GM13976 (cell line): ENCODE measurements at regions not wholly inside any gene's neighbourhood (a gene's known extent, or its start where the extent isn't known, plus 50 kb on each side); places are given as distances from the start of the nearest gene placed in this dataset.

Experiments used
- DNase-seq: peaks from one replicate; pipeline ENCODE4 v3.0.0; 2012; ENCODE audit warnings: low spot score
- in situ Hi-C: fragments of 300-500 bp; cut with MboI; formaldehyde crosslinking; loops from one replicate; pipeline ENCODE4 v1.12.0; 2022; ENCODE audit warnings: low sequenced_read_pairs, mixed read lengths, inconsistent platforms; ENCODE audit not compliant: unreplicated experiment
- TF ChIP-seq, protein P1 (sequence below): IDR thresholded peaks from 2 replicates; pipeline ENCODE4 v1.5.1; 2012; ENCODE audit warnings: borderline replicate concordance, mild to moderate bottlenecking; ENCODE audit not compliant: insufficient read depth; ENCODE audit errors: extremely low read depth, missing control alignments, control extremely low read depth

DNA sequence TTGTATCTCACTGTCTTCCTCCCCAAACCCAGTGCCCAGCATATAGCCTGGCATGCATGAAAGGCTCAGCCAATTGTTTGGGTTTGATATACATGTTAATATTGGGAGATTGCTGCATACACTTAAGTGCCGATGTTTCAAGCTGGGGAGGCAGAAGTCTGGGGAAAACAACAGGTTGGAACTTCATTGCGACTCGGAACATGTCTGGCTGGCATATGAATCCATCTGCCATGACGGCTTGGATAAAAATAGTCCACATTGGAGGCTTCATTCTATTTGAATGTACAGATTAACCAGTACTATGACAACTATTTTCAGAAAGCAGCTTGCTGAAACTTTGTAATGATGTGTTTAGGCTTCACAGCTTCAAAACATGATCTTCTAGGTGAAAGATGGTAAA lies 261.0 kb downstream of the CDH26 start:
- TF ChIP-seq, protein P1, sequence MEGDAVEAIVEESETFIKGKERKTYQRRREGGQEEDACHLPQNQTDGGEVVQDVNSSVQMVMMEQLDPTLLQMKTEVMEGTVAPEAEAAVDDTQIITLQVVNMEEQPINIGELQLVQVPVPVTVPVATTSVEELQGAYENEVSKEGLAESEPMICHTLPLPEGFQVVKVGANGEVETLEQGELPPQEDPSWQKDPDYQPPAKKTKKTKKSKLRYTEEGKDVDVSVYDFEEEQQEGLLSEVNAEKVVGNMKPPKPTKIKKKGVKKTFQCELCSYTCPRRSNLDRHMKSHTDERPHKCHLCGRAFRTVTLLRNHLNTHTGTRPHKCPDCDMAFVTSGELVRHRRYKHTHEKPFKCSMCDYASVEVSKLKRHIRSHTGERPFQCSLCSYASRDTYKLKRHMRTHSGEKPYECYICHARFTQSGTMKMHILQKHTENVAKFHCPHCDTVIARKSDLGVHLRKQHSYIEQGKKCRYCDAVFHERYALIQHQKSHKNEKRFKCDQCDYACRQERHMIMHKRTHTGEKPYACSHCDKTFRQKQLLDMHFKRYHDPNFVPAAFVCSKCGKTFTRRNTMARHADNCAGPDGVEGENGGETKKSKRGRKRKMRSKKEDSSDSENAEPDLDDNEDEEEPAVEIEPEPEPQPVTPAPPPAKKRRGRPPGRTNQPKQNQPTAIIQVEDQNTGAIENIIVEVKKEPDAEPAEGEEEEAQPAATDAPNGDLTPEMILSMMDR: no peak
- no peak for DNase-seq
- in situ Hi-C loops: no loop called here

DNA sequence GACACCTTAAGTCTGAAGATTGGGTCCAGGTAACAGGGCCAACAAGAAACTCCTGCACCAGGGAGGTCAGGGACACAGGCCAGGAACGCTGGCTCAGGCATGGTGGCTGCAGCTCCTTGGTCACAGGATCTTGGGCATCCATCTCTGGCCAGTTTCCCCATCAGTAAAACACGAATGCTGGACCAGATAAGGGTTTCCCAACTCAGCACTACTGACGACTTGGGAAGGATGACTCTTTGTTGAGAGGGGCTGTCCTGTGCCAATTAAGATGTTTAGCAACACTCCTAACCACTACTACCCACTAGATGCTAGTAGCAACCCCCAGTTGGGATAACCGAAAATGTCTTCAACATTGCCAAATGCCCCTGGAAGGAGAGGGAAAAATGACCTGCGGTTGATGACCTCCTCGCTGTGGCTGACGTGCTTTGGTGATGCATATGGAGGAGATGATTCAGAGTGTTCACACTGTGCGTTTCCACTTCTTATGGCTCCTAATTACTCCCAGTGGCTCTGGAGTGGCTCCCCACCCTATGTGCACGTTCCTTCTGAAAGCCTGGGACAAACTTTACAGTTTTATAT lies 261.9 kb downstream of the CDH26 start:
- no peak for DNase-seq
- in situ Hi-C loops: no loop called here

DNA sequence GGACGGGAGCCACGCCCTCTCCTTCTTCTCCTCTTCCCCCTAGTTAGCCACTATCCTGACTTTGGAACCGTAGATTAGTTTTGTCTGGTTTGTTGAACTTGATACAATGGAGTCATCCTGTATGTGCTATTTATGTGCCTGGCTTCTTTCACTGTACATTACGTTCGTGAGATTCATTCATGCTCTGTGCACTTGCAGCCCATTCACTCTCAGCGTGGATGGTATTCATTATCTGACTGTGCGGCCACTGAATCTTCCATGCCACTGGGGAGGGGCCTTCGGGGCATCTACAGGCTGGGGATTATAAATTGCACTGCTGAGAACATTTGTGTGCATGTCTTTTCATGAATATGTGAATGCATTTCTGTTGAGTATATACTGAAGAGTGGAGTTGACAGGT lies 262.5 kb downstream of the CDH26 start:
- TF ChIP-seq, protein P1: no peak
- DNase-seq: no peak
- in situ Hi-C loops: no loop called here

More for the DNA sequence above, 261.9 kb downstream of the CDH26 start:
- TF ChIP-seq, protein P1: no peak

DNA sequence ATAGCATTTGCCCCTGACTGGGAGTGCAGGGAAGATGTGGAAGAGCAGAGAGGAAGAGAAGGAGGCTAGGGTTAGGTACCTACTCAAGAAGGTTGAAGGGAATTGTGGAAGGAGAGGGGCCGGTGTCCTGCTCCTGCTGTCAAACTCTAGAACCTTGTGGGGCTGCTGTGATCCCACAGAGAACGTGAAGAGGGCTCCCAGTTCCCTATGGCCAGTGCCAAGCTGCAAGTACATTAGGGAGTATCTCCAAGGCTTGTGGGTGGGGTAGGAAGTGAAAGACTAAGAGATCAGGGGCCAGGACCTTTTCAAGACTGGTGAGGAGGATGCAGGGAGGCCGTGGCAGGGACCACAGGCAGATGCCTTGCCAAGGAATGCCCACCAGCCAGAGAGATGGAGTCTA lies 263.4 kb downstream of the CDH26 start:
- TF ChIP-seq, protein P1: no peak
- in situ Hi-C loops: no loop called here
- DNase-seq: no peak

DNA sequence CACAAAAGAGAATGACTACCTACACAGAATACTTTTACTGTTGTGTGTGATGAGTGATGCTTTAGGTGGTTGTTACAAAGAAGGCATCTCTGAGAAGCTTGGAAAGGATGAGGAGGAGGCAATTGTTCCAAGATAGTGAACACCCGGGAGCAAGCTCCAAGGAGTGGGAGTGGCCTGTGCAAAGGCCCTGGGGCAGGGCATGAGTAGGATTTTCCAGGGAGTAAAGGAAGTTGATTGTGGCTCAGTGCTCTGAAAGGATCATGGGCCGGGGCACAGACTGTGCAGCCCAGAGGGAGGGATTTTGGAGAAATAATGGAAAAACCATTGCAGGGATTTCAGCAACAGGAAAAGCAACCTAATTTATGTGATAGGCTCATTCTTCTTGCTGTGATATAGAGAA lies 264.3 kb downstream of the CDH26 start:
- TF ChIP-seq, protein P1: no peak
- in situ Hi-C loops: no loop called here
- no peak for DNase-seq

DNA sequence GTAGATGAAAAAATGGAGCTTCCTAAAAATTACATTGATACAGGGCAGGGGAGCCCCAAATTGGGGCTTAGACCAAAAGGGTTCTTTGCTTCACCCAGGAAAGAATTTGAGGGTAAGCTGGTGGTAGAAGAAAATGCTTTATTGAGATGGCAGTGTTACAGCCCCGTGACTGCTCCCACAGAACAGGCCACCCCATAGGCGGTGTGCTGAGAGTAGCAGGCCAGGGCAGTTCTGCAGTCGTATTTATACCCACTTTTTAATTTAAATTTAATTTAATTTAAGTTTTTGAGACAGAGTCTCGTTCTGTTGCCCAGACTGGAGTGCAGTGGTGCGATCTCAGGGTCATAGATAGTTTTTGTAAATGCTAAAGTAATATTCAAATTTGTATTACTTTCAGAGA lies 265.0 kb downstream of the CDH26 start:
- in situ Hi-C loops: no loop called here

DNA sequence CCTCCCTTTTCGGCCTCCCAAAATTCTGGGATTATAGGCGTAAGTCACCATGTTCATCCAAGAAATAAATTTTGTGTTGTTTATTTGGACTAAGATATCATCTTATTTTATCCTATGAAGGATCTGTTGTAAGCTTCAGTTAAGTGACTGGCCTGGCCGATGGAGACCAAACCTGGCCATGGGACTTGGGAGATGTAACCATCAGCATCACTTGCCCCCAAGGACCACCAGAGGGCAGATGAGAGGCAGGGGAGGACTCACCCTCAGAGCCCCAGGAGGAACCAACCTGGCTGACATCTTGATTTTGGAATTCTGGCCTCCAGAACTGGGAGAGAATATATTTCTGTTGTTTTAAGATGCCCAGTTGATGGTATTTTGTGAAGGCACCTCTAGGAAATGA lies 266.7 kb downstream of the CDH26 start:
- in situ Hi-C loops: no loop called here
- TF ChIP-seq, protein P1: no peak
- DNase-seq: no peak

More for the DNA sequence above, 265.0 kb downstream of the CDH26 start:
- no peak for DNase-seq
- TF ChIP-seq, protein P1: no peak
